Fibroblast of lung (primary cell): ENCODE measurements at regions not wholly inside any gene's neighbourhood (a gene's known extent, or its start where the extent isn't known, plus 50 kb on each side); places are given as distances from the start of the nearest gene placed in this dataset.
A peak's percentile ranks its signal among the peaks of the same experiment; 100 is the strongest.

ENCODE experiments used
- DNase-seq, 2 donors: peaks; one replicate each; pipeline versions ENCODE4 v3.0.0 to v3.0.0-alpha.2; 2010; ENCODE audit warnings: low read depth in 2 of 2
- H2AFZ ChIP-seq: 2 replicates; pipeline ENCODE4 v1.5.1; 2012; ENCODE audit warnings: low read length, control low read depth, inconsistent platforms
- H3K27ac ChIP-seq: 2 replicates; pipeline ENCODE4 v1.5.1; 2011; ENCODE audit warnings: low read length, control low read depth; ENCODE audit not compliant: insufficient read depth
- H3K27me3 ChIP-seq: 2 replicates; pipeline ENCODE4 v1.5.1; 2011; ENCODE audit warnings: mild to moderate bottlenecking, low read length; ENCODE audit not compliant: control insufficient read depth, insufficient read depth
- H3K36me3 ChIP-seq: 2 replicates; pipeline ENCODE4 v1.5.1; 2011; ENCODE audit warnings: low read length; ENCODE audit not compliant: control insufficient read depth, insufficient read depth
- H3K4me1 ChIP-seq: 2 replicates; pipeline ENCODE4 v1.5.1; 2011; ENCODE audit warnings: low read length; ENCODE audit not compliant: control insufficient read depth, insufficient read depth; ENCODE audit errors: extremely low read depth
- H3K4me2 ChIP-seq: 2 replicates; pipeline ENCODE4 v1.5.1; 2011; ENCODE audit warnings: low read length, control low read depth; ENCODE audit not compliant: insufficient read depth; ENCODE audit errors: extremely low read depth
- H3K4me3 ChIP-seq, 4 experiments: fragments of 200-600 bp in 1 of 4; sonication (generic) in 1 of 4; replicated peaks in 1 of 4; 2 replicates each; pipeline ENCODE4 v1.5.1; 2011 to 2016; ENCODE audit warnings: low read length in 4 of 4, low read depth in 3 of 4, mild to moderate bottlenecking in 3 of 4, control low read depth in 2 of 4, inconsistent platforms in 1 of 4, mixed read lengths in 1 of 4; ENCODE audit not compliant: insufficient read depth in 1 of 4; ENCODE audit errors: control extremely low read depth in 1 of 4
- H3K79me2 ChIP-seq: 2 replicates; pipeline ENCODE4 v1.5.1; 2012; ENCODE audit warnings: mild to moderate bottlenecking, low read length, inconsistent platforms; ENCODE audit not compliant: control insufficient read depth, insufficient read depth
- H3K9ac ChIP-seq: 2 replicates; pipeline ENCODE4 v1.5.1; 2011; ENCODE audit warnings: mild to moderate bottlenecking, low read length, control low read depth; ENCODE audit not compliant: insufficient read depth
- H3K9me3 ChIP-seq: 2 replicates; pipeline ENCODE4 v1.5.1; 2012; ENCODE audit warnings: low read depth, low read length; ENCODE audit not compliant: control insufficient read depth, insufficient read depth
- H4K20me1 ChIP-seq: 2 replicates; pipeline ENCODE4 v1.5.1; 2011; ENCODE audit warnings: low read length; ENCODE audit not compliant: control insufficient read depth, insufficient read depth; ENCODE audit errors: extremely low read depth
- CTCF ChIP-seq, 2 donors: IDR thresholded peaks in 1 of 2; conservative IDR thresholded peaks in 1 of 2; 1 replicate in 1 of 2; 2 replicates in 1 of 2; pipeline ENCODE4 v1.5.1; 2011 to 2012; ENCODE audit warnings: low read length in 2 of 2, control low read depth in 1 of 2, inconsistent platforms in 1 of 2, low read depth in 1 of 2, mild to moderate bottlenecking in 1 of 2
- EZH2 ChIP-seq: IDR thresholded peaks from 2 replicates; pipeline ENCODE4 v1.5.1; 2012; ENCODE audit warnings: low read length, control low read depth, mild to moderate bottlenecking; ENCODE audit errors: missing control alignments

- Histone ChIP-seq H3K9ac (no peak overlapping the region), H3K4me3 (no peak overlapping the region), H3K27me3 (no peaks in the 10 kb centered on the region), H3K9me3 (no peaks in the 10 kb centered on the region), H3K4me2 (no peak overlapping the region), H3K79me2 (no peaks in the 10 kb centered on the region), H4K20me1 (no peaks in the 10 kb centered on the region), H3K27ac (no peak overlapping the region), H2AFZ (no peak overlapping the region), H3K4me1 (peaks cover 3% of the 10 kb centered on the region), H3K36me3 (no peaks in the 10 kb centered on the region)
- peak; percentile 35 to 73 for DNase-seq
- no peak for TF ChIP-seq CTCF (conservative IDR thresholded peaks at IDR 0.05 in 1 of 2, IDR thresholded peaks at IDR 0.05 in 1 of 2; ENCODE audit: low read depth in 1 of 2, low read length in 2 of 2)
- TF ChIP-seq EZH2: no peak
These were observed 164.5 kb downstream of the WNT5A start for GRCh38 chr3:55322638-55323037.

GRCh38 chr3:55320928-55321327 lies 166.2 kb downstream of the WNT5A start:
- no peaks in the 10 kb centered on the region for H3K27me3 ChIP-seq
- no peak overlapping the region for H3K27ac ChIP-seq
- no peak overlapping the region for H3K9ac ChIP-seq
- H3K4me1 ChIP-seq: no peaks in the 10 kb centered on the region
- H3K79me2 ChIP-seq: no peaks in the 10 kb centered on the region
- DNase-seq: peak in 1 of 2 donors; percentile 30
- no peak overlapping the region for H3K4me3 ChIP-seq
- H3K4me2 ChIP-seq: no peak overlapping the region
- no peaks in the 10 kb centered on the region for H4K20me1 ChIP-seq
- H2AFZ ChIP-seq: no peak overlapping the region
- H3K36me3 ChIP-seq: no peaks in the 10 kb centered on the region
- no peak for TF ChIP-seq EZH2
- TF ChIP-seq CTCF (conservative IDR thresholded peaks at IDR 0.05 in 1 of 2, IDR thresholded peaks at IDR 0.05 in 1 of 2; ENCODE audit: low read depth in 1 of 2, low read length in 2 of 2): no peak
- no peaks in the 10 kb centered on the region for H3K9me3 ChIP-seq

GRCh38 chr3:55315396-55315795 lies 171.7 kb downstream of the WNT5A start:
- H3K4me2 ChIP-seq: no peak overlapping the region
- no peak for DNase-seq
- TF ChIP-seq CTCF (conservative IDR thresholded peaks at IDR 0.05 in 1 of 2, IDR thresholded peaks at IDR 0.05 in 1 of 2; ENCODE audit: low read depth in 1 of 2, low read length in 2 of 2): no peak
- TF ChIP-seq EZH2: no peak

More at GRCh38 chr3:55315396-55315795, 171.7 kb downstream of the WNT5A start:
- Histone ChIP-seq H2AFZ (no peak overlapping the region), H3K4me1 (no peaks in the 10 kb centered on the region), H3K27me3 (no peaks in the 10 kb centered on the region), H4K20me1 (no peaks in the 10 kb centered on the region), H3K27ac (no peak overlapping the region), H3K4me3 (no peak overlapping the region), H3K9ac (no peak overlapping the region), H3K9me3 (no peaks in the 10 kb centered on the region), H3K36me3 (no peaks in the 10 kb centered on the region), H3K79me2 (no peaks in the 10 kb centered on the region)
